Uterus (tissue), 3 donors: ENCODE measurements at regions not wholly inside any gene's neighbourhood (a gene's known extent, or its start where the extent isn't known, plus 50 kb on each side); places are given as distances from the start of the nearest gene placed in this dataset.

ENCODE experiments used
- DNase-seq, 2 donors: peaks; one replicate each; pipeline ENCODE4 v3.0.0-alpha.2; 2019 to 2020
- H3K27ac ChIP-seq, 2 donors: fragments of 200-600 bp; sonication (generic); 1 replicate in 1 of 2; 2 replicates in 1 of 2; pipeline ENCODE4 v1.5.1; 2016 to 2018
- H3K27me3 ChIP-seq, 2 donors: fragments of 200-600 bp; sonication (generic); one replicate each; pipeline ENCODE4 v1.5.1; 2018 to 2019; ENCODE audit warnings: control low read depth in 1 of 2
- H3K36me3 ChIP-seq, 2 donors: fragments of 200-600 bp; sonication (generic); one replicate each; pipeline ENCODE4 v1.5.1; 2019; ENCODE audit warnings: control low read depth in 1 of 2
- H3K4me1 ChIP-seq, 2 donors: fragments of 200-600 bp; sonication (generic); one replicate each; pipeline ENCODE4 v1.5.1; 2018 to 2019; ENCODE audit warnings: control low read depth in 1 of 2
- H3K4me3 ChIP-seq, 2 donors: fragments of 200-600 bp; sonication (generic); 1 replicate in 1 of 2; 2 replicates in 1 of 2; pipeline ENCODE4 v1.5.1; 2018 to 2019; ENCODE audit warnings: mild to moderate bottlenecking in 1 of 2
- H3K9me3 ChIP-seq, 2 donors: fragments of 200-600 bp; sonication (generic); one replicate each; pipeline ENCODE4 v1.5.1; 2019; ENCODE audit warnings: control low read depth in 1 of 2
- POLR2A ChIP-seq, 2 donors: fragments of 450-650 bp; IDR thresholded peaks; one replicate each; pipeline ENCODE4 v1.6.1; 2016; ENCODE audit warnings: antibody characterized with exemption in 2 of 2, mild to moderate bottlenecking in 1 of 2, moderate library complexity in 1 of 2
- intact Hi-C: fragments of 100-400 bp; cut with DNase I; formaldehyde crosslinking; loops from one replicate; pipeline ENCODE4 v1.15.1; 2023; ENCODE audit warnings: low total_unique reads
- TF ChIP-seq, protein P1 (sequence below), 4 experiments: fragments of 200-600 bp in 2 of 4; fragments of 450-650 bp in 2 of 4; sonication (generic) in 2 of 4; IDR thresholded peaks; one replicate each; pipeline ENCODE4 v1.5.1; 2016 to 2019; ENCODE audit warnings: antibody characterized with exemption in 4 of 4, mild to moderate bottlenecking in 2 of 4, moderate library complexity in 1 of 4
- donor health status: DM: yes; HTN: yes; CAD: no.

- DNase-seq = no peak
- H3K4me1 ChIP-seq = no peaks in the 10 kb centered on the region
- H3K36me3 ChIP-seq = no peaks in the 10 kb centered on the region
- intact Hi-C loops = no loop called here
- no peaks in the 10 kb centered on the region for H3K27me3 ChIP-seq
- TF ChIP-seq, protein P1, sequence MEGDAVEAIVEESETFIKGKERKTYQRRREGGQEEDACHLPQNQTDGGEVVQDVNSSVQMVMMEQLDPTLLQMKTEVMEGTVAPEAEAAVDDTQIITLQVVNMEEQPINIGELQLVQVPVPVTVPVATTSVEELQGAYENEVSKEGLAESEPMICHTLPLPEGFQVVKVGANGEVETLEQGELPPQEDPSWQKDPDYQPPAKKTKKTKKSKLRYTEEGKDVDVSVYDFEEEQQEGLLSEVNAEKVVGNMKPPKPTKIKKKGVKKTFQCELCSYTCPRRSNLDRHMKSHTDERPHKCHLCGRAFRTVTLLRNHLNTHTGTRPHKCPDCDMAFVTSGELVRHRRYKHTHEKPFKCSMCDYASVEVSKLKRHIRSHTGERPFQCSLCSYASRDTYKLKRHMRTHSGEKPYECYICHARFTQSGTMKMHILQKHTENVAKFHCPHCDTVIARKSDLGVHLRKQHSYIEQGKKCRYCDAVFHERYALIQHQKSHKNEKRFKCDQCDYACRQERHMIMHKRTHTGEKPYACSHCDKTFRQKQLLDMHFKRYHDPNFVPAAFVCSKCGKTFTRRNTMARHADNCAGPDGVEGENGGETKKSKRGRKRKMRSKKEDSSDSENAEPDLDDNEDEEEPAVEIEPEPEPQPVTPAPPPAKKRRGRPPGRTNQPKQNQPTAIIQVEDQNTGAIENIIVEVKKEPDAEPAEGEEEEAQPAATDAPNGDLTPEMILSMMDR (IDR thresholded peaks at IDR 0.05) = no peak
- no peak for TF ChIP-seq POLR2A (IDR thresholded peaks at IDR 0.05)
- no peak overlapping the region for H3K27ac ChIP-seq
- H3K9me3 ChIP-seq = no peaks in the 10 kb centered on the region
- H3K4me3 ChIP-seq = no peak overlapping the region
Observed at GRCh38 chr16:26542198-26542597, 524.5 kb upstream of the C16orf82 start.

GRCh38 chr16:26546573-26546972, 520.2 kb upstream of the C16orf82 start:
- no peaks in the 10 kb centered on the region for H3K36me3 ChIP-seq
- H3K4me1 ChIP-seq = no peaks in the 10 kb centered on the region
- H3K27me3 ChIP-seq = no peaks in the 10 kb centered on the region
- no peaks in the 10 kb centered on the region for H3K9me3 ChIP-seq
- no peak overlapping the region for H3K4me3 ChIP-seq
- H3K27ac ChIP-seq = no peak overlapping the region
- intact Hi-C loops = no loop called here
- TF ChIP-seq POLR2A (IDR thresholded peaks at IDR 0.05) = no peak
- TF ChIP-seq, protein P1 (IDR thresholded peaks at IDR 0.05) = no peak
- no peak for DNase-seq

GRCh38 chr16:26547681-26548080, 519.0 kb upstream of the C16orf82 start:
- Histone ChIP-seq H3K36me3 (no peaks in the 10 kb centered on the region), H3K9me3 (no peaks in the 10 kb centered on the region), H3K27ac (no peak overlapping the region), H3K4me1 (no peaks in the 10 kb centered on the region), H3K4me3 (no peak overlapping the region), H3K27me3 (no peaks in the 10 kb centered on the region)
- no peak for TF ChIP-seq POLR2A (IDR thresholded peaks at IDR 0.05)
- TF ChIP-seq, protein P1 (IDR thresholded peaks at IDR 0.05) = no peak
- intact Hi-C loops = no loop called here
- DNase-seq = no peak

GRCh38 chr16:26550111-26550610, 516.6 kb upstream of the C16orf82 start:
- intact Hi-C loops = no loop called here
- Histone ChIP-seq H3K4me1 (no peaks in the 10 kb centered on the region), H3K4me3 (no peak overlapping the region), H3K9me3 (no peaks in the 10 kb centered on the region), H3K36me3 (no peaks in the 10 kb centered on the region), H3K27ac (no peak overlapping the region), H3K27me3 (no peaks in the 10 kb centered on the region)
- DNase-seq = no peak
- TF ChIP-seq POLR2A (IDR thresholded peaks at IDR 0.05) = no peak
- TF ChIP-seq, protein P1 (IDR thresholded peaks at IDR 0.05) = no peak

DNA sequence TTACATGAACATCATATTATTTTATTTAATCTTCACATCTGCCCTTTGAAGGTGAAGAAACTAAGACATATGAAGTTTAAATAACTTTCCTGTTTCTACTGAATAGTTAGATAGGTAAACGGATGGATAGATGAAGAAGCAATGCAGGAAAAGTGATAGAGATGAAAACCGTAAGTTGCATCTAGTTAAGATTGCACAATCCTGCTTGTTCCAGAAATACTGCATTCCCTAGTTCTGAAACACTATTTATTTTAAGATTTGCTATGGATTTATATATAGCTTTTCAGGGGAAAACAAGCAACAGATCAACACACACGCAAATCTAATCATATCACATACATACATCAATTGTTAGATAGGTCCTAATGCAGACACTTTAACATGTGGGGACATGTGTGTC, 512.7 kb upstream of the C16orf82 start:
- intact Hi-C loops = no loop called here
- DNase-seq = no peak
- H3K4me3 ChIP-seq = no peak overlapping the region
- no peaks in the 10 kb centered on the region for H3K27me3 ChIP-seq
- H3K4me1 ChIP-seq = no peaks in the 10 kb centered on the region
- no peaks in the 10 kb centered on the region for H3K36me3 ChIP-seq
- H3K9me3 ChIP-seq = no peaks in the 10 kb centered on the region
- TF ChIP-seq POLR2A (IDR thresholded peaks at IDR 0.05) = no peak
- TF ChIP-seq, protein P1 (IDR thresholded peaks at IDR 0.05) = no peak
- no peak overlapping the region for H3K27ac ChIP-seq
